A549 (cell line): ENCODE measurements at regions not wholly inside any gene's neighbourhood (a gene's known extent, or its start where the extent isn't known, plus 50 kb on each side); places are given as distances from the start of the nearest gene placed in this dataset.
A peak's percentile ranks its signal among the peaks of the same experiment; 100 is the strongest.
"Not testable (repeated sequence)": the region's sequence is repeated elsewhere in the genome, so short reads cannot be mapped to it uniquely, and the experiment has no call there.

Experiments used
- ATAC-seq, 2 experiments: fragments of 200-7000 bp in 1 of 2; fragments of >200 bp in 1 of 2; cut with Nextera tagmentation in 1 of 2; cut with Tn5 transposase in 1 of 2; 3 replicates each; pipeline versions ENCODE4 v1.8.0 to v1.9.1; 2018 to 2020; ENCODE audit warnings: mild to moderate bottlenecking in 1 of 2, moderate library complexity in 1 of 2
- CTCF ChIA-PET: fragments of 300-600 bp; sonication (Branson Sonifier 250); formaldehyde crosslinking; extraction: SDS; loops from one replicate; lab custom pipeline; 2021; ENCODE audit warnings: antibody characterized with exemption, inconsistent platforms; lab: Yijun Ruan, JAX
- POLR2A ChIA-PET: fragments of 350-600 bp; formaldehyde crosslinking; extraction: SDS; loops from one replicate; lab custom pipeline; 2021; ENCODE audit warnings: antibody characterized with exemption, inconsistent platforms; lab: Yijun Ruan, JAX
- DNase-seq, 2 experiments: peaks; one replicate each; pipeline versions ENCODE4 v3.0.0 to v3.0.0-alpha.2; 2011 to 2016; ENCODE audit warnings: low read depth in 1 of 2, low spot score in 1 of 2
- FAIRE-seq: peaks from 2 replicates; lab custom pipeline; 2011; peaks lifted over from hg19 to GRCh38; lab: Jason Lieb, UNC
- H3K27ac ChIP-seq, 2 experiments: fragments of >200 bp; sonication (Bioruptor Twin); formaldehyde crosslinking; 3 replicates each; pipeline ENCODE4 v1.5.1; 2016 to 2017
- H3K4me1 ChIP-seq: fragments of >200 bp; sonication (Bioruptor Twin); formaldehyde crosslinking; 3 replicates; pipeline ENCODE4 v1.6.1; 2016
- H3K4me2 ChIP-seq: fragments of >200 bp; sonication (Bioruptor Twin); formaldehyde crosslinking; 3 replicates; pipeline ENCODE4 v1.6.1; 2016
- H3K4me3 ChIP-seq: fragments of >200 bp; sonication (Bioruptor Twin); formaldehyde crosslinking; 3 replicates; pipeline ENCODE4 v1.5.1; 2016
- H3K9me3 ChIP-seq: fragments of >200 bp; sonication (Bioruptor Twin); formaldehyde crosslinking; 3 replicates; pipeline ENCODE4 v1.6.1; 2016
- BHLHE40 ChIP-seq: IDR thresholded peaks from 2 replicates; pipeline ENCODE4 v1.6.1; 2012; ENCODE audit warnings: low read depth, low read length, inconsistent platforms
- CHD2 ChIP-seq: fragments of 150-350 bp; IDR thresholded peaks from 2 replicates; pipeline ENCODE4 v1.6.1; 2014; ENCODE audit warnings: low read length; ENCODE audit not compliant: partially characterized antibody
- CHD4 ChIP-seq: fragments of 200-600 bp; sonication (generic); IDR thresholded peaks from 2 replicates; pipeline ENCODE4 v1.6.1; 2016; ENCODE audit warnings: antibody characterized with exemption, mild to moderate bottlenecking, borderline replicate concordance
- EHMT2 ChIP-seq: fragments of 200-600 bp; sonication (generic); IDR thresholded peaks from 2 replicates; pipeline ENCODE4 v1.6.1; 2016; ENCODE audit warnings: antibody characterized with exemption, low read depth, mild to moderate bottlenecking, moderate library complexity
- FOSB ChIP-seq: fragments of 250-450 bp; sonication (Bioruptor Pico); IDR thresholded peaks from 2 replicates; pipeline ENCODE4 v1.5.0; 2020; ENCODE audit warnings: mild to moderate bottlenecking, moderate library complexity
- HEYL ChIP-seq: fragments of 250-450 bp; sonication (Bioruptor Pico); IDR thresholded peaks from 2 replicates; pipeline ENCODE4 v1.8.0; 2021; ENCODE audit warnings: mild to moderate bottlenecking, moderate library complexity
- JUNB ChIP-seq: fragments of >200 bp; sonication (Bioruptor Twin); formaldehyde crosslinking; IDR thresholded peaks from 2 replicates; pipeline ENCODE4 v1.6.1; 2016
- MAZ ChIP-seq: fragments of 150-350 bp; IDR thresholded peaks from 2 replicates; pipeline ENCODE4 v1.6.1; 2014; ENCODE audit warnings: antibody characterized with exemption, low read depth, low read length, borderline replicate concordance
- POLR2AphosphoS2 ChIP-seq: conservative IDR thresholded peaks from 2 replicates; pipeline ENCODE4 v1.6.1; 2012; ENCODE audit warnings: low read length, improper control_type of control experiment, inconsistent platforms
- RARB ChIP-seq: fragments of 250-450 bp; sonication (Bioruptor Pico); IDR thresholded peaks from 2 replicates; pipeline ENCODE4 v1.8.0; 2021; ENCODE audit warnings: mild to moderate bottlenecking, moderate library complexity
- RFX5 ChIP-seq: fragments of 450-650 bp; IDR thresholded peaks from 2 replicates; pipeline ENCODE4 v1.7.1; 2014; ENCODE audit warnings: antibody characterized with exemption, mild to moderate bottlenecking, moderate library complexity
- RNF2 ChIP-seq: fragments of 200-600 bp; sonication (generic); IDR thresholded peaks from 2 replicates; pipeline ENCODE4 v1.6.1; 2016; ENCODE audit warnings: low read depth, mild to moderate bottlenecking, antibody characterized with exemption, moderate library complexity, borderline replicate concordance
- SMC3 ChIP-seq: fragments of >200 bp; sonication (Bioruptor Twin); formaldehyde crosslinking; IDR thresholded peaks from 3 replicates; pipeline ENCODE4 v1.6.1; 2018; ENCODE audit warnings: inconsistent platforms
- SREBF2 ChIP-seq: fragments of 450-650 bp; IDR thresholded peaks from 2 replicates; pipeline ENCODE4 v1.6.1; 2014; ENCODE audit warnings: mild to moderate bottlenecking, moderate library complexity
- TP53 ChIP-seq: fragments of 250-450 bp; sonication (Bioruptor Pico); IDR thresholded peaks from 2 replicates; pipeline ENCODE4 v1.5.0; 2021; ENCODE audit warnings: mild to moderate bottlenecking, moderate library complexity
- ZC3H11A ChIP-seq: fragments of 450-650 bp; IDR thresholded peaks from 2 replicates; pipeline ENCODE4 v1.6.1; 2014; ENCODE audit warnings: antibody characterized with exemption, mild to moderate bottlenecking
- ZSCAN20 ChIP-seq: fragments of 250-450 bp; sonication (Bioruptor Pico); IDR thresholded peaks from 2 replicates; pipeline ENCODE4 v1.8.0; 2022; ENCODE audit warnings: mild to moderate bottlenecking, moderate library complexity
- WGBS: methylation state at CpG from one replicate; pipeline ENCODE4 v1.1.6; 2017; ENCODE audit errors: missing lambda C conversion rate; 5-methylcytosine and 5-hydroxymethylcytosine counted together
- TF ChIP-seq, protein P1 (sequence below): IDR thresholded peaks from 2 replicates; pipeline ENCODE4 v1.6.1; 2012
- TF ChIP-seq, protein P2 (sequence below): fragments of 450-650 bp; IDR thresholded peaks from 2 replicates; pipeline ENCODE4 v1.6.1; 2014; ENCODE audit warnings: antibody characterized with exemption
- TF ChIP-seq, protein P3 (sequence below): fragments of >200 bp; sonication (Bioruptor Twin); formaldehyde crosslinking; IDR thresholded peaks from 2 replicates; pipeline ENCODE4 v1.6.1; 2016
- TF ChIP-seq, protein P4 (sequence below): IDR thresholded peaks from 2 replicates; pipeline ENCODE4 v1.6.1; 2012; ENCODE audit warnings: low read depth, borderline replicate concordance
- TF ChIP-seq, protein P5 (sequence below): fragments of 250-450 bp; sonication (Bioruptor Pico); IDR thresholded peaks from 2 replicates; pipeline ENCODE4 v1.5.0; 2020; ENCODE audit warnings: low read depth, mild to moderate bottlenecking, moderate library complexity
- TF ChIP-seq, protein P6 (sequence below): fragments of >200 bp; sonication (Bioruptor Twin); formaldehyde crosslinking; IDR thresholded peaks from 3 replicates; pipeline ENCODE4 v1.6.1; 2016

DNA sequence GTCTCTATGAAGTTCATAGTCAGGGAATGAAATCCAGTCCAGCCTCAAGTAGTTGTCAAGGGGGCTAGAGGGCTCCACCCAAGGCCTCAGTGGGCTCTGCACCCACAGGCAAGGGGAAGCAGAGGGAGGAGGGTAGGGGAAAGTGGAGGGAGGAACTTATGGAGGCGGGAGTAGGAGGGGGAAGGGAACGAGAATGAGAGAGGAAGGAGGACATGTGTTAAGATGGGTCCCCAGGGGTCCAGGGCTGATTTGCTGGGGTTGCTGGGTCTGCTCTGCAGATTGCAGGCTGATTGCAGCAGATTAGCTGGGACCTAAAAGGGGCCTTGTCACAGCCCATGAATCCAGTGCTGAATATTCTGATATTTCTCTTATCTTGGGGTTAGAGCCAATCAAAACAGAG, 166.9 kb upstream of the IL12B start:
- DNase-seq = no peak
- Histone ChIP-seq H3K4me2 (no peak overlapping the region), H3K4me3 (no peak overlapping the region), H3K27ac (no peak overlapping the region)
- POLR2A ChIA-PET = no interaction called here
- WGBS = 85% methylated on average over 2 of the region's 2 CpGs
- no peak for ATAC-seq
- no peak for TF ChIP-seq RFX5
- TF ChIP-seq, protein P1, sequence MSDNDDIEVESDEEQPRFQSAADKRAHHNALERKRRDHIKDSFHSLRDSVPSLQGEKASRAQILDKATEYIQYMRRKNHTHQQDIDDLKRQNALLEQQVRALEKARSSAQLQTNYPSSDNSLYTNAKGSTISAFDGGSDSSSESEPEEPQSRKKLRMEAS = no peak
- TF ChIP-seq, all 56 proteins: peak for 0
- Histone ChIP-seq H3K4me1 (no peaks in the 10 kb centered on the region), H3K9me3 (no peaks in the 10 kb centered on the region)
- CTCF ChIA-PET = interaction anchor here (1.0 kb wide), 1 partner anchor 94 kb away, joined by 4 read pairs; no protein-coding TSS in a partner anchor
- FAIRE-seq = no peak

DNA sequence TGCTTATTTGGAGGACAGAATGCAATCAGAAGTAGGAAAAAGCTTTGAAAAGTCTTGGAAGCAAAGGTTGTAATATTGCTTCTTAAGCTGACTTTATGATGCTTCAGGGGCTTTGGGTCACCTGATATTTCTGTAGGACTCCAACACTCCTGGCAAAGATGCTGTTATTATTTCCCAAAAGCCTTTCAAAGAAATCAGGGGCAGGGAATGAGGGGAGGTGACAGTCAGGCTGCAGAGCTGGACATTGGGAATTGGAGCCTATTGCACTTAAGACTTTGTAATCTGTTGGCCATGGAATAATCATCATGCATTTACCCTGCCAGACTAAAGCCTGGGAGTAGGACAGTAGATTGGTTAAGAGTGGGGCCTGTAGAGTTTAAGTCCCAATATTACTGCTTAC, 168.3 kb upstream of the IL12B start:
- no peaks in the 10 kb centered on the region for H3K9me3 ChIP-seq
- no peak overlapping the region for H3K4me3 ChIP-seq
- CTCF ChIA-PET = no interaction called here
- no peak overlapping the region for H3K27ac ChIP-seq
- POLR2A ChIA-PET = no interaction called here
- no peak overlapping the region for H3K4me2 ChIP-seq
- FAIRE-seq = no peak
- no peak for DNase-seq
- ATAC-seq = no peak
- TF ChIP-seq RARB (CRISPR knock-in tag) = no peak
- TF ChIP-seq EHMT2 = no peak
- TF ChIP-seq, protein P2, sequence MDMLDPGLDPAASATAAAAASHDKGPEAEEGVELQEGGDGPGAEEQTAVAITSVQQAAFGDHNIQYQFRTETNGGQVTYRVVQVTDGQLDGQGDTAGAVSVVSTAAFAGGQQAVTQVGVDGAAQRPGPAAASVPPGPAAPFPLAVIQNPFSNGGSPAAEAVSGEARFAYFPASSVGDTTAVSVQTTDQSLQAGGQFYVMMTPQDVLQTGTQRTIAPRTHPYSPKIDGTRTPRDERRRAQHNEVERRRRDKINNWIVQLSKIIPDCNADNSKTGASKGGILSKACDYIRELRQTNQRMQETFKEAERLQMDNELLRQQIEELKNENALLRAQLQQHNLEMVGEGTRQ = no peak
- TF ChIP-seq, protein P3, sequence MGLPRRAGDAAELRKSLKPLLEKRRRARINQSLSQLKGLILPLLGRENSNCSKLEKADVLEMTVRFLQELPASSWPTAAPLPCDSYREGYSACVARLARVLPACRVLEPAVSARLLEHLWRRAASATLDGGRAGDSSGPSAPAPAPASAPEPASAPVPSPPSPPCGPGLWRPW = no peak
- no peak for TF ChIP-seq JUNB
- TF ChIP-seq, protein P4, sequence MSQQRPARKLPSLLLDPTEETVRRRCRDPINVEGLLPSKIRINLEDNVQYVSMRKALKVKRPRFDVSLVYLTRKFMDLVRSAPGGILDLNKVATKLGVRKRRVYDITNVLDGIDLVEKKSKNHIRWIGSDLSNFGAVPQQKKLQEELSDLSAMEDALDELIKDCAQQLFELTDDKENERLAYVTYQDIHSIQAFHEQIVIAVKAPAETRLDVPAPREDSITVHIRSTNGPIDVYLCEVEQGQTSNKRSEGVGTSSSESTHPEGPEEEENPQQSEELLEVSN = no peak
- no peaks in the 10 kb centered on the region; the same call in 2 of the 3 replicates for H3K4me1 ChIP-seq

DNA sequence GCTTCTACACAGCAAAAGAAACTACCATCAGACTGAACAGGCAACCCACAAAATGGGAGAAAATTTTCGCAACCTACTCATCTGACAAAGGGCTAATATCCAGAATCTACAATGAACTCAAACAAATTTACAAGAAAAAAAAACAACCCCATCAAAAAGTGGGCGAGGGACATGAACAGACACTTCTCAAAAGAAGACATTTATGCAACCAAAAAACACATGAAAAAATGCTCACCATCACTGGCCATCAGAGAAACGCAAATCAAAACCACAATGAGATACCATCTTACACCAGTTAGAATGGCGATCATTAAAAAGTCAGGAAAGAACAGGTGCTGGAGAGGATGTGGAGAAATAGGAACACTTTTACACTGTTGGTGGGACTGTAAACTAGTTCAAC, 171.8 kb upstream of the IL12B start:
- H3K27ac ChIP-seq, CTCF ChIA-PET, DNase-seq, H3K9me3 ChIP-seq, FAIRE-seq, H3K4me3 ChIP-seq, POLR2A ChIA-PET, ATAC-seq, H3K4me2 ChIP-seq: not testable (repeated sequence)
- 91% methylated on average over 4 of the region's 4 CpGs for WGBS
- peaks cover 27% of the 10 kb centered on the region for H3K4me1 ChIP-seq

DNA sequence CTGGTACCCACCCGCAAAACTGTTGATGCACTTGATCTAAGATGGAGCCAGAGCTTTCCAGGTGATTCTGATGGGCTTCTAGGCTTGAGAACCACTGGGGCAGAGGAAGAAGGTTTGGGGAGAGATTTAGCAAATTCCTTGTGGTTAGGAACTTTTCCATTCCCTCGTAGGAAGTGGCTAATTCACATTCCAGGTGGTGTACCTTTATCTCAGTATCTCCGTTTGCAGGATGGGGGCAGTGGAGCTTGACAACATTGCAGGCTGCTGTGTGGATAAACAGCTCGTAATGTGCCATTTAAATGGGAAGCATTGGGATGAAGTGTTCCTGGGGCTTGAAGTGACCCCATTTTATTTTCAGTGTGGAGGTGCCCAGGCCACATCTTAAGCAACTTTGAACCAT, 172.9 kb upstream of the IL12B start:
- DNase-seq = no peak
- H3K4me2 ChIP-seq = no peak overlapping the region
- FAIRE-seq = no peak
- no peak overlapping the region for H3K4me3 ChIP-seq
- H3K4me1 ChIP-seq = peaks cover 27% of the 10 kb centered on the region
- ATAC-seq = no peak
- H3K9me3 ChIP-seq = no peaks in the 10 kb centered on the region
- ChIA-PET CTCF (interaction anchor here (0.7 to 1.0 kb wide), 2 partner anchors 178 to 484 kb away, joined by 3 read pairs; no protein-coding TSS in a partner anchor), POLR2A (no interaction called here)
- WGBS = 90% methylated on average over 4 of the region's 4 CpGs
- no peak for TF ChIP-seq FOSB (CRISPR knock-in tag)
- TF ChIP-seq CHD4 = no peak
- TF ChIP-seq BHLHE40 = no peak
- no peak overlapping the region for H3K27ac ChIP-seq

DNA sequence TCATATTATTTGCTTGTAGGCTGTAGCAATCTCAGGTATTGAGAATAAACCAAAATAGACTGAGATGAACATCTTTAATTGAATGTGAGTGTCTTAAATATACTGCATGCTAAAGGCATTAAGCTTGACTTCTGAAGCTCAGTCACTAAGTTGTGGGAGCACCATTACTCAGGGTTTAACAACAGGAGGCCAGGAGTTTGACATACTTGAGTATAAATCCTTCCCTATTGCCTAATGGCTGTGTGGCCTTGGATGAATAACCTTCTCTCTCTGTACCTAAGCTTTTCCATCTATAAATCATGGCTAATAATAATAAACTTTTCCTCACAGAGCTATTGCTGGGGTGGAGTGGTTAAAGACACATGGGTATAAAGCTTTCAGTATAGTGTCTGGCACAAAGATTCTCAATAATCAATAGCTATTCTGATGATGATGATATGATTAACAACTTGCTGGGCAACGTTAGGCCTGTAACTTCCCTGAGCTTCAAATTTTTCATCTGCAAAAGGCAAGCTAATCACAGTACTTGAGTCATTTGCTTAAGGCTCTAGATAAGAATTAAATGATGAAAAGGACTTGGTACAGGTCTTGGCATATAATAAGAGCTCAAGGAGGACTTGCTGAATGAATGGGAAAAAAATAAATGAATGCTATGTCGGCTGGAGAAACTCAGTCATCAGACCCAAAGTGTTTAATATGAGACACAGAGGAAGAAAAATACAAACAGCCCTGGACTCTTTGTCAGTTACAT, 174.0 kb upstream of the IL12B start:
- FAIRE-seq (no peak), ATAC-seq (peak in 1 of 2 experiments; percentile 26; a peak in 2 of 6 replicates), DNase-seq (no peak)
- Histone ChIP-seq H3K27ac (peak overlapping the region; percentile 55 to 77), H3K4me3 (no peak overlapping the region), H3K4me2 (peak overlapping the region; percentile 52), H3K9me3 (no peaks in the 10 kb centered on the region), H3K4me1 (peaks cover 31% of the 10 kb centered on the region)
- 72% methylated on average over 2 of the region's 2 CpGs for WGBS
- ChIA-PET POLR2A (no interaction called here), CTCF (interaction anchor here (1.0 to 1.5 kb wide), 2 partner anchors 12 to 483 kb away, joined by 3 to 5 read pairs; no protein-coding TSS in a partner anchor)
- TF ChIP-seq TP53 (CRISPR knock-in tag) (no peak), ZC3H11A (no peak), POLR2AphosphoS2 (no peak), MAZ (no peak), CHD2 (no peak), SMC3 (no peak), CHD4 (no peak), JUNB (no peak), RARB (CRISPR knock-in tag) (no peak), RNF2 (no peak), SREBF2 (no peak), ZSCAN20 (CRISPR knock-in tag) (no peak), HEYL (CRISPR knock-in tag) (no peak)
- TF ChIP-seq, protein P5, sequence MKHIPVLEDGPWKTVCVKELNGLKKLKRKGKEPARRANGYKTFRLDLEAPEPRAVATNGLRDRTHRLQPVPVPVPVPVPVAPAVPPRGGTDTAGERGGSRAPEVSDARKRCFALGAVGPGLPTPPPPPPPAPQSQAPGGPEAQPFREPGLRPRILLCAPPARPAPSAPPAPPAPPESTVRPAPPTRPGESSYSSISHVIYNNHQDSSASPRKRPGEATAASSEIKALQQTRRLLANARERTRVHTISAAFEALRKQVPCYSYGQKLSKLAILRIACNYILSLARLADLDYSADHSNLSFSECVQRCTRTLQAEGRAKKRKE (CRISPR knock-in tag) = no peak
- TF ChIP-seq, protein P6, sequence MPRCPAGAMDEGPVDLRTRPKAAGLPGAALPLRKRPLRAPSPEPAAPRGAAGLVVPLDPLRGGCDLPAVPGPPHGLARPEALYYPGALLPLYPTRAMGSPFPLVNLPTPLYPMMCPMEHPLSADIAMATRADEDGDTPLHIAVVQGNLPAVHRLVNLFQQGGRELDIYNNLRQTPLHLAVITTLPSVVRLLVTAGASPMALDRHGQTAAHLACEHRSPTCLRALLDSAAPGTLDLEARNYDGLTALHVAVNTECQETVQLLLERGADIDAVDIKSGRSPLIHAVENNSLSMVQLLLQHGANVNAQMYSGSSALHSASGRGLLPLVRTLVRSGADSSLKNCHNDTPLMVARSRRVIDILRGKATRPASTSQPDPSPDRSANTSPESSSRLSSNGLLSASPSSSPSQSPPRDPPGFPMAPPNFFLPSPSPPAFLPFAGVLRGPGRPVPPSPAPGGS = no peak
